ENCODE measurements at regions not wholly inside any gene's neighbourhood (a gene's known extent, or its start where the extent isn't known, plus 50 kb on each side); places are given as distances from the start of the nearest gene placed in this dataset.

- Histone ChIP-seq H3K36me3 (replicated peaks in 1 of 2; ENCODE audit: control insufficient read depth in 2 of 2, insufficient read depth in 2 of 2, low read length in 2 of 2) (no peaks in the 10 kb centered on the region), H3K27ac (replicated peaks; ENCODE audit: low read length) (no peak overlapping the region), H3K27me3 (ENCODE audit: control insufficient read depth in 3 of 3, insufficient read depth in 3 of 3, low read depth in 1 of 3, low read length in 3 of 3) (no peaks in the 10 kb centered on the region), H3K4ac (ENCODE audit: low read length) (no peak overlapping the region), H3K9me3 (replicated peaks in 1 of 2; ENCODE audit: control insufficient read depth in 2 of 2, insufficient read depth in 1 of 2, low read depth in 1 of 2, low read length in 2 of 2) (peaks cover 10 to 19% of the 10 kb centered on the region in 2 donors), H3K9ac (ENCODE audit: low read depth, low read length, poor library complexity) (no peak overlapping the region), H2AFZ (ENCODE audit: low read length) (peak overlapping the region; percentile 28), H2BK120ac (ENCODE audit: low read depth, low read length) (no peak overlapping the region), H2BK15ac (ENCODE audit: low read length) (no peak overlapping the region), H2BK5ac (ENCODE audit: low read length) (no peak overlapping the region), H3K14ac (ENCODE audit: low read length) (no peak overlapping the region), H3K79me1 (ENCODE audit: low read depth, low read length) (no peaks in the 10 kb centered on the region), H3K23ac (ENCODE audit: low read depth, low read length, poor library complexity) (no peak overlapping the region), H3K4me3 (ENCODE audit: low read length in 2 of 2) (no peak overlapping the region), H4K91ac (ENCODE audit: low read depth, low read length, poor library complexity) (no peak overlapping the region), H4K8ac (ENCODE audit: low read depth, low read length) (no peak overlapping the region), H3K4me2 (ENCODE audit: insufficient read depth, low read length, poor library complexity, severe bottlenecking) (no peak overlapping the region), H2BK12ac (ENCODE audit: low read length) (no peak overlapping the region), H3K4me1 (ENCODE audit: control insufficient read depth in 2 of 2, insufficient read depth in 1 of 2, low read depth in 1 of 2, low read length in 2 of 2) (peaks cover 4 to 11% of the 10 kb centered on the region in 2 donors), H3K18ac (ENCODE audit: low read length) (no peak overlapping the region), H2AK5ac (ENCODE audit: low read depth, low read length) (no peak overlapping the region)
- no peak for DNase-seq (ENCODE audit: low spot score)
- no CpG with 5 or more reads among the region's 5 CpGs for WGBS, 2 donors (ENCODE audit: extremely low coverage in 2 of 2, insufficient read length in 2 of 2, insufficient replicate concordance in 1 of 2)
Measured at GRCh38 chr19:56953470-56953869, 112.9 kb upstream of the PEG3 start.

GRCh38 chr19:56955637-56956216, 115.2 kb upstream of the PEG3 start:
- Histone ChIP-seq H3K18ac (ENCODE audit: low read length) (no peak overlapping the region), H2BK12ac (ENCODE audit: low read length) (no peak overlapping the region), H2AK5ac (ENCODE audit: low read depth, low read length) (no peak overlapping the region), H3K79me1 (ENCODE audit: low read depth, low read length) (no peaks in the 10 kb centered on the region), H3K4me1 (ENCODE audit: control insufficient read depth in 2 of 2, insufficient read depth in 1 of 2, low read depth in 1 of 2, low read length in 2 of 2) (peaks cover 10 to 20% of the 10 kb centered on the region in 2 donors), H3K4me3 (ENCODE audit: low read length in 2 of 2) (no peak overlapping the region), H2BK120ac (ENCODE audit: low read depth, low read length) (no peak overlapping the region), H3K36me3 (replicated peaks in 1 of 2; ENCODE audit: control insufficient read depth in 2 of 2, insufficient read depth in 2 of 2, low read length in 2 of 2) (no peaks in the 10 kb centered on the region), H2BK15ac (ENCODE audit: low read length) (no peak overlapping the region), H3K27me3 (ENCODE audit: control insufficient read depth in 3 of 3, insufficient read depth in 3 of 3, low read depth in 1 of 3, low read length in 3 of 3) (no peaks in the 10 kb centered on the region), H4K8ac (ENCODE audit: low read depth, low read length) (no peak overlapping the region), H3K9ac (ENCODE audit: low read depth, low read length, poor library complexity) (no peak overlapping the region), H4K91ac (ENCODE audit: low read depth, low read length, poor library complexity) (no peak overlapping the region), H3K14ac (ENCODE audit: low read length) (no peak overlapping the region), H3K27ac (replicated peaks; ENCODE audit: low read length) (no peak overlapping the region), H2BK5ac (ENCODE audit: low read length) (no peak overlapping the region), H3K9me3 (replicated peaks in 1 of 2; ENCODE audit: control insufficient read depth in 2 of 2, insufficient read depth in 1 of 2, low read depth in 1 of 2, low read length in 2 of 2) (peaks cover 10 to 19% of the 10 kb centered on the region in 2 donors), H3K4me2 (ENCODE audit: insufficient read depth, low read length, poor library complexity, severe bottlenecking) (no peak overlapping the region), H3K4ac (ENCODE audit: low read length) (no peak overlapping the region), H2AFZ (ENCODE audit: low read length) (no peak overlapping the region), H3K23ac (ENCODE audit: low read depth, low read length, poor library complexity) (no peak overlapping the region)
- DNase-seq (ENCODE audit: low spot score): no peak
- no CpG with 5 or more reads among the region's 15 CpGs for WGBS, 2 donors (ENCODE audit: extremely low coverage in 2 of 2, insufficient read length in 2 of 2, insufficient replicate concordance in 1 of 2)

GRCh38 chr19:56956503-56957226, 116.1 kb upstream of the PEG3 start:
- Histone ChIP-seq H3K36me3 (replicated peaks in 1 of 2; ENCODE audit: control insufficient read depth in 2 of 2, insufficient read depth in 2 of 2, low read length in 2 of 2) (no peaks in the 10 kb centered on the region), H3K23ac (ENCODE audit: low read depth, low read length, poor library complexity) (no peak overlapping the region), H2BK12ac (ENCODE audit: low read length) (no peak overlapping the region), H3K18ac (ENCODE audit: low read length) (no peak overlapping the region), H3K4me3 (ENCODE audit: low read length in 2 of 2) (no peak overlapping the region), H3K9ac (ENCODE audit: low read depth, low read length, poor library complexity) (no peak overlapping the region), H2BK15ac (ENCODE audit: low read length) (no peak overlapping the region), H3K4me1 (ENCODE audit: control insufficient read depth in 2 of 2, insufficient read depth in 1 of 2, low read depth in 1 of 2, low read length in 2 of 2) (peaks cover 10 to 20% of the 10 kb centered on the region in 2 donors), H3K4me2 (ENCODE audit: insufficient read depth, low read length, poor library complexity, severe bottlenecking) (no peak overlapping the region), H3K27ac (replicated peaks; ENCODE audit: low read length) (no peak overlapping the region), H4K91ac (ENCODE audit: low read depth, low read length, poor library complexity) (no peak overlapping the region), H3K79me1 (ENCODE audit: low read depth, low read length) (no peaks in the 10 kb centered on the region), H2BK120ac (ENCODE audit: low read depth, low read length) (no peak overlapping the region), H2AFZ (ENCODE audit: low read length) (no peak overlapping the region), H3K9me3 (replicated peaks in 1 of 2; ENCODE audit: control insufficient read depth in 2 of 2, insufficient read depth in 1 of 2, low read depth in 1 of 2, low read length in 2 of 2) (peaks cover 5 to 12% of the 10 kb centered on the region in 2 donors), H3K4ac (ENCODE audit: low read length) (no peak overlapping the region), H4K8ac (ENCODE audit: low read depth, low read length) (no peak overlapping the region), H3K27me3 (ENCODE audit: control insufficient read depth in 3 of 3, insufficient read depth in 3 of 3, low read depth in 1 of 3, low read length in 3 of 3) (no peaks in the 10 kb centered on the region), H2AK5ac (ENCODE audit: low read depth, low read length) (no peak overlapping the region), H2BK5ac (ENCODE audit: low read length) (no peak overlapping the region), H3K14ac (ENCODE audit: low read length) (no peak overlapping the region)
- no peak for DNase-seq (ENCODE audit: low spot score)
- WGBS, 2 donors (ENCODE audit: extremely low coverage in 2 of 2, insufficient read length in 2 of 2, insufficient replicate concordance in 1 of 2): no CpG with 5 or more reads among the region's 14 CpGs

- Histone ChIP-seq H4K91ac (ENCODE audit: low read depth, low read length, poor library complexity) (no peak overlapping the region), H3K36me3 (replicated peaks in 1 of 2; ENCODE audit: control insufficient read depth in 2 of 2, insufficient read depth in 2 of 2, low read length in 2 of 2) (no peaks in the 10 kb centered on the region), H2BK12ac (ENCODE audit: low read length) (no peak overlapping the region), H3K27ac (replicated peaks; ENCODE audit: low read length) (no peak overlapping the region), H3K4me3 (ENCODE audit: low read length in 2 of 2) (no peak overlapping the region), H3K4me1 (ENCODE audit: control insufficient read depth in 2 of 2, insufficient read depth in 1 of 2, low read depth in 1 of 2, low read length in 2 of 2) (peaks cover 10 to 26% of the 10 kb centered on the region in 2 donors), H2AK5ac (ENCODE audit: low read depth, low read length) (no peak overlapping the region), H2BK120ac (ENCODE audit: low read depth, low read length) (no peak overlapping the region), H2AFZ (ENCODE audit: low read length) (no peak overlapping the region), H3K4ac (ENCODE audit: low read length) (no peak overlapping the region), H3K23ac (ENCODE audit: low read depth, low read length, poor library complexity) (no peak overlapping the region), H2BK15ac (ENCODE audit: low read length) (no peak overlapping the region), H3K79me1 (ENCODE audit: low read depth, low read length) (no peaks in the 10 kb centered on the region), H3K18ac (ENCODE audit: low read length) (no peak overlapping the region), H3K9ac (ENCODE audit: low read depth, low read length, poor library complexity) (no peak overlapping the region), H3K14ac (ENCODE audit: low read length) (no peak overlapping the region), H3K9me3 (replicated peaks in 1 of 2; ENCODE audit: control insufficient read depth in 2 of 2, insufficient read depth in 1 of 2, low read depth in 1 of 2, low read length in 2 of 2) (peaks cover 5 to 16% of the 10 kb centered on the region in 2 donors), H3K4me2 (ENCODE audit: insufficient read depth, low read length, poor library complexity, severe bottlenecking) (no peak overlapping the region), H2BK5ac (ENCODE audit: low read length) (no peak overlapping the region), H4K8ac (ENCODE audit: low read depth, low read length) (no peak overlapping the region), H3K27me3 (ENCODE audit: control insufficient read depth in 3 of 3, insufficient read depth in 3 of 3, low read depth in 1 of 3, low read length in 3 of 3) (no peaks in the 10 kb centered on the region)
- no CpG with 5 or more reads among the region's 4 CpGs for WGBS, 2 donors (ENCODE audit: extremely low coverage in 2 of 2, insufficient read length in 2 of 2, insufficient replicate concordance in 1 of 2)
- DNase-seq (ENCODE audit: low spot score): no peak
Measured at GRCh38 chr19:56959205-56959604, 118.7 kb upstream of the PEG3 start.
